Fibroblast of mammary gland (primary cell): ENCODE measurements at regions not wholly inside any gene's neighbourhood (a gene's known extent, or its start where the extent isn't known, plus 50 kb on each side); places are given as distances from the start of the nearest gene placed in this dataset.

Source experiments
- DNase-seq: peaks from one replicate; pipeline ENCODE4 v3.0.0-alpha.2; 2010; ENCODE audit warnings: low read depth
- H3K4me3 ChIP-seq: 2 replicates; pipeline ENCODE4 v1.5.1; 2011; ENCODE audit warnings: low read depth, mild to moderate bottlenecking, low read length, moderate library complexity; ENCODE audit not compliant: control insufficient read depth
- TF ChIP-seq, protein P1 (sequence below): conservative IDR thresholded peaks from 2 replicates; pipeline ENCODE4 v1.5.1; 2011; ENCODE audit warnings: low read depth, low read length, inconsistent platforms; ENCODE audit not compliant: control insufficient read depth, insufficient read depth

DNA sequence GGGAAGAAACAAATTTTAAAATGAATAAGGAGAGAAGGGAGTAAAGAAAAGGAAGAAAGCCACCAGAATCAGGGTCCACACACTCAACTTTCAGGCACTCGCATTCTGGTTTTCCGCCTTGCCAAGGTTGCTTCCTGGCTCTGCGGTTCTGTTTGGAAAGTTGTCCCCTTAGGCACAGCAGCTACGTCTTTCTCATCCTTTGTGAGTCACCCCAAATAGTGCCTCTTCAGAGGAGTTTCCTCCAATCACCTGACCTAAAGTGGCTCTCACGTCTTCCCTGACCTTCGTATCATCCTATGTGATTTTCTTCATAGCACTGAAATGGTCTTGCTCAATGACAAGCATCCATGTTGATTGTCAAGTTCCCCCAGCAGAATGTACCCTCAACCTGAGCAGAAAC, 99.5 kb upstream of the TMCC3 start:
- no peak for DNase-seq
- TF ChIP-seq, protein P1, sequence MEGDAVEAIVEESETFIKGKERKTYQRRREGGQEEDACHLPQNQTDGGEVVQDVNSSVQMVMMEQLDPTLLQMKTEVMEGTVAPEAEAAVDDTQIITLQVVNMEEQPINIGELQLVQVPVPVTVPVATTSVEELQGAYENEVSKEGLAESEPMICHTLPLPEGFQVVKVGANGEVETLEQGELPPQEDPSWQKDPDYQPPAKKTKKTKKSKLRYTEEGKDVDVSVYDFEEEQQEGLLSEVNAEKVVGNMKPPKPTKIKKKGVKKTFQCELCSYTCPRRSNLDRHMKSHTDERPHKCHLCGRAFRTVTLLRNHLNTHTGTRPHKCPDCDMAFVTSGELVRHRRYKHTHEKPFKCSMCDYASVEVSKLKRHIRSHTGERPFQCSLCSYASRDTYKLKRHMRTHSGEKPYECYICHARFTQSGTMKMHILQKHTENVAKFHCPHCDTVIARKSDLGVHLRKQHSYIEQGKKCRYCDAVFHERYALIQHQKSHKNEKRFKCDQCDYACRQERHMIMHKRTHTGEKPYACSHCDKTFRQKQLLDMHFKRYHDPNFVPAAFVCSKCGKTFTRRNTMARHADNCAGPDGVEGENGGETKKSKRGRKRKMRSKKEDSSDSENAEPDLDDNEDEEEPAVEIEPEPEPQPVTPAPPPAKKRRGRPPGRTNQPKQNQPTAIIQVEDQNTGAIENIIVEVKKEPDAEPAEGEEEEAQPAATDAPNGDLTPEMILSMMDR, result no peak
- H3K4me3 ChIP-seq, result no peak overlapping the region

DNA sequence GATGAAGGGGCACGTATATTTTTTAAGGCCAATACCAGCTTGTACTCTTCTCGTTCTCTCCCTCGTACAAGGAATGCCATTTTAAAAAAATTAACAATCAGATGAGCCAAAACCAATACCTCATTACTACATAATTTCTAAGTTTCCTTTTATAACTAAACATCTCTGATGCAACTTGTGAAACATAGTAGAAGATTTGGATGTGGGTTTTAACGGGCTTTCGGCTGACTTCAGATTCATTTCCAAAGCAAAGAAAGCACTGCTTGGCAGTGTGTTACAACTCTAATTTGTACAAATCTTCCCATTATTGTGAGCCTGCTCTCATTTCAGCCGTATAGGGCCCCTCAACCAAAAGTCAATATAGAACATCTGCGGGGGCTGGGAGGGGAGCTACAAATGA, 99.1 kb upstream of the TMCC3 start:
- no peak for DNase-seq
- no peak overlapping the region for H3K4me3 ChIP-seq
- TF ChIP-seq, protein P1, result no peak

DNA sequence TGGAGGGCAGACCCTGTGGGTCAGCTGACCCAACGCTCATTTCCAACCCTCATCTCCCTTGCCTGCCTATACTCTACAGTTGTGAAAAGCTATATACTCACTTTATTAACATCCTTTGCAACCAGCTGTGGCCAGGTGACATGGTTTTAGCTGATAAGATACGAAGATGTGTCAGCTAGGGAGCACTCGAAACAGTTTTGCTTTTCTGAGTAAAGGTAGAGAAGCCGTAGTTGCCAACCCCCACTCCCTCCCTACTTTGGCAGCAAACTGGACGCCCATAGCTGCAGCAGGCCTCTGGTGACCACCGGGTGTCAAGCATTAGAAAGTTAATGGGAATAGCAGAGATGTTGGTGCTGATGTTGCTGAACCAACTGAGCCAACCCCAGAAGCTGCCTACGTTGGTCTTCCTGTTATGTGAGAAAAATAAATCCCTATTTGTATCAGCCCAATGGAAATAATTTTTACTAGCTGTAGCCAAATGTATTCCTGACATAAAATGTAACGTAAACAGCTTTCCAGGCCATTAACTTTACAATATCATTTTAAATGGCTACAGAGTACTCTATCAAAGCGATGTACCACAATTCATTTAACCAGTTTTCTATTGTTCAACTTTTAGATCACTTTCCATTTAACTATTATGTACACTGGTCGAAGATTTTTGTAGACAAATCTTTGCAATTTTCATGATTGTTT, 98.5 kb upstream of the TMCC3 start:
- TF ChIP-seq, protein P1, result no peak
- H3K4me3 ChIP-seq, result no peak overlapping the region
- no peak for DNase-seq

DNA sequence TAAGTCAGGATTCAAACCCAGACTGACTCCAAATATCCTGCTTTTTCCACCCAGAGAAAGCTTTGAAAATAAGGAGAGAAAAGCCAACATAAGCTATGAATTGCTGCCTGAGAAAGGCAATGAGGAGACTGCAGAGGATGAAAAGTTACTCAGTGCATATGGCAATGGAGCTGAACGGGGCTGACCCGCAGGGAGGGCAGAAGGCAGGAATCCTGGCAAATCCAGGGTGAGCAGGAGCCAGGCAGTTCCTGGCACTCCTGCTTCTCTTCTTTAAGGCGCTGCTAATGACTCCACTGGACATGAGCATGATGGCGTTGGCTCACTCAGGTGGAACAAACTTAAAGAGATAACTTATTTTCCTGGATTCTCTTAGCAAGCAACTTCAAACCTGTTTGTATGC, 95.2 kb upstream of the TMCC3 start:
- no peak for DNase-seq
- TF ChIP-seq, protein P1, result no peak
- H3K4me3 ChIP-seq, result no peak overlapping the region

DNA sequence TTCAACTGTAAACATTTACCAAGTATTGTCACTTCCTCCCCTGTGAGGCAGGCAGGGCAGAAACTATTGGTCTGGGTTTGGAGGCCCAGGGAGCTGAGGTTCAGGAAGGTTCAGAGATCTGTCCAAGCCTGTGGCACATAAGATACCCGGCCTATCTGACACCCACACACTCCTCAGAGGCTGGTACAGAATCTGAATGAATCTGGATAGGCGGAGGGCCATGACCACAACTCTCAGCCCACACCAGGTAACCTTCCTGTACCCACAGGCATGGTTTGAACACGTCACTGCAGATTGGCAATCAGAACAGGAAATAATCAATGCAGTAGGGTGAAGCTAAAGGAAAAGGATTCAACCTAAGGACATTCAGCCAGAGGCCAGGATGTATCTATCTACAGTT, 92.8 kb upstream of the TMCC3 start:
- DNase-seq, result no peak
- no peak overlapping the region for H3K4me3 ChIP-seq
- TF ChIP-seq, protein P1, result no peak

DNA sequence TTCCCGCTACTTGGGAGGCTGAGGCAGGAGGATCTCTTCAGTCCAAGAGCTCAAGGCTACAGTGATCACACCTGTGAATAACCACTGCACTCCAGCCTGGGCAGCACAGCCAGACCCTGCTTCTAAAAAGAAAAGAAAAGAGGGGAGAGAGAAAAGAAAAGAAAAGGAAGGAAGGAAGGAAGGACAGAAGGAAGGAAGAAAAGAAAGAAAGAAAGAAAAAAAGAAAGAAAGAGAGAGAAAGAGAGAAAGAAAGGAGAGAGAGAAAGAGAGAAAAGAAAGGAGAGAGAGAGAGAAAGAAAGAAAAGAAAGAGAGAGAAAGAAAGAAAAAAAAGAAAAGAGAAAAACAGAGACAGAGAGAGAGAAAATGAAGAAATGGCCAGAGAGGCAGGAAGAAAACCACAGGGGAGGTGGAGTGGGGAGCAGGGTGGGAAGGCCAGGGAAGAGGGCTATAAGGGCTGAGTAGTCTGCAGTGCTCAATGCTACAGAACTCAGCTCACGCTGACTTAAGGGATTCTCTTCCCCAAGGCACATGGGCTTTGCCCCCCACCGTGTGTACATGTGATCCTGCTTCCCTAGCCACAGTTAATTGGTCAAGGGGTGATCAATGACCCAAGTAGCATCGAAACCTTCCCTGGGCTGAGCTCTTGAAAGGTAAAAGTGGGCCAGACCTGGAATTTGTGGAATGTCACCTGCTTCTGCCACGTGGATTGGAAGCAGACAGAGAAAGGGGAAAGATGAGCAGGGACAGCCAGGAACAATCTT, 90.4 kb upstream of the TMCC3 start:
- no peak for DNase-seq
- TF ChIP-seq, protein P1, result no peak
- H3K4me3 ChIP-seq, result no peak overlapping the region
